Adrenal gland (tissue), 5 donors: ENCODE measurements at regions not wholly inside any gene's neighbourhood (a gene's known extent, or its start where the extent isn't known, plus 50 kb on each side); places are given as distances from the start of the nearest gene placed in this dataset.

Experiments used
- POLR2A ChIP-seq, 2 donors: fragments of 450-650 bp; IDR thresholded peaks; one replicate each; pipeline ENCODE4 v1.6.1; 2017; ENCODE audit warnings: antibody characterized with exemption in 2 of 2, mild to moderate bottlenecking in 2 of 2, moderate library complexity in 1 of 2
- TF ChIP-seq, protein P1 (sequence below), 6 experiments: fragments of 450-650 bp in 4 of 6; fragments of 200-600 bp in 2 of 6; sonication (generic) in 1 of 6; IDR thresholded peaks; 1 replicate in 5 of 6; 2 replicates in 1 of 6; pipeline versions ENCODE4 v1.5.1 to v1.8.0; 2016 to 2021; ENCODE audit warnings: antibody characterized with exemption in 6 of 6, mild to moderate bottlenecking in 2 of 6, moderate library complexity in 1 of 6
- donor health status: DM: no; HTN: no; CAD: no.

DNA sequence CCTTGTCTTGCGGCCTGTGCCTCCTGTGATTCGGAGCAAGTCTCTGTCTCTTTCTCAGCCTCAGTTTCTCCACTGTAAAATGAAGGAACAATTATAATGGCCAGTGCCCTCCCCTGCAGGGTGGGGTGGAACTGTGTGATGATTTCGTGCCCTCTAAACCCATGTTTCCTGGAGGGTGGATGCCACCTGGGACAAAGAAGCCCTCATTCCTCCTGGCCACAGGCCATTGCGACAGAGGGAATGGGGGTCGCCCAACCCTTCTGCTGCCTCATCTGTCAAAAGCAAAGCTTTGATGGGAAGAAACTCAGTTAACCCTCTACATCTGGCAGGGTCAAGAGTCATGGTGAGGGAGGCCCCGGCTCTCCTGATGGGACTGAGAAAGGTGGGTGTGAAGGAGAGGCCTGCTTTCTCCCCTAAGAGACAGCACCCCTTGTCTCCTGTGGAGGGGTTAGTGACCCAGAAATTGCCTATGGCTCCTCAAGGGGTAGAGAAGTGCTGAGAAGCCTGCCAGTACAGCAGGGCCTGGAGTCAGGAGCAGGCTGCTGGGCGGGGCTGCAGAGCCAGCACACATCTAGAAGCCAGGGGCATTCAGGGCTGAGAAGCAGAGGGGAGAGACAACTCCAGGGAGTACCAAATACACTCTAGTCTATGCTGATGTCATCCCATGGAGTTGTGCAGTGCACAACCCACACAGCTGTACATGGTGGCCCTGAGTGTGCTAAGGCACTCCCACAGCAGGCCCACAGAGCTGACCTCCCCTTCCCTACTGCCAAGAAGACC is 61.0 kb downstream of the PLXNA1 start:
- TF ChIP-seq, protein P1, sequence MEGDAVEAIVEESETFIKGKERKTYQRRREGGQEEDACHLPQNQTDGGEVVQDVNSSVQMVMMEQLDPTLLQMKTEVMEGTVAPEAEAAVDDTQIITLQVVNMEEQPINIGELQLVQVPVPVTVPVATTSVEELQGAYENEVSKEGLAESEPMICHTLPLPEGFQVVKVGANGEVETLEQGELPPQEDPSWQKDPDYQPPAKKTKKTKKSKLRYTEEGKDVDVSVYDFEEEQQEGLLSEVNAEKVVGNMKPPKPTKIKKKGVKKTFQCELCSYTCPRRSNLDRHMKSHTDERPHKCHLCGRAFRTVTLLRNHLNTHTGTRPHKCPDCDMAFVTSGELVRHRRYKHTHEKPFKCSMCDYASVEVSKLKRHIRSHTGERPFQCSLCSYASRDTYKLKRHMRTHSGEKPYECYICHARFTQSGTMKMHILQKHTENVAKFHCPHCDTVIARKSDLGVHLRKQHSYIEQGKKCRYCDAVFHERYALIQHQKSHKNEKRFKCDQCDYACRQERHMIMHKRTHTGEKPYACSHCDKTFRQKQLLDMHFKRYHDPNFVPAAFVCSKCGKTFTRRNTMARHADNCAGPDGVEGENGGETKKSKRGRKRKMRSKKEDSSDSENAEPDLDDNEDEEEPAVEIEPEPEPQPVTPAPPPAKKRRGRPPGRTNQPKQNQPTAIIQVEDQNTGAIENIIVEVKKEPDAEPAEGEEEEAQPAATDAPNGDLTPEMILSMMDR (IDR thresholded peaks at IDR 0.05) = no peak
- TF ChIP-seq POLR2A (IDR thresholded peaks at IDR 0.05) = no peak
